ENCODE measurements at regions not wholly inside any gene's neighbourhood (a gene's known extent, or its start where the extent isn't known, plus 50 kb on each side); places are given as distances from the start of the nearest gene placed in this dataset.

GRCh38 chr12:127494961-127495915 lies 771.7 kb upstream of the TMEM132C start:
- Histone ChIP-seq H3K36me3 (ENCODE audit: control insufficient read depth in 4 of 4, insufficient read depth in 4 of 4, low read length in 4 of 4) (no peaks in the 10 kb centered on the region), H3K4me1 (ENCODE audit: control insufficient read depth in 5 of 5, insufficient read depth in 5 of 5, low read length in 5 of 5) (no peaks in the 10 kb centered on the region), H3K9me3 (ENCODE audit: control insufficient read depth in 4 of 4, insufficient read depth in 3 of 4, low read length in 3 of 4) (no peaks in the 10 kb centered on the region), H3K27me3 (ENCODE audit: control insufficient read depth in 3 of 3, insufficient read depth in 3 of 3, low read length in 2 of 3) (no peaks in the 10 kb centered on the region), H3K27ac (ENCODE audit: low read depth in 1 of 2, low read length in 1 of 2) (no peak overlapping the region), H3K9ac (ENCODE audit: insufficient read depth in 1 of 2, low read length in 2 of 2) (no peak overlapping the region), H3K4me3 (no peak overlapping the region)
- TF ChIP-seq CTCF (IDR thresholded peaks at IDR 0.05; ENCODE audit: control extremely low read depth, extremely low read depth) = no peak
- ATAC-seq (ENCODE audit: insufficient read depth, low FRiP score) (no peak), DNase-seq (no peak)
- 85 to 91% methylated on average over 17 of the region's 17 CpGs for WGBS, 2 donors

- ATAC-seq (ENCODE audit: insufficient read depth, low FRiP score) (no peak), DNase-seq (no peak)
- no peak overlapping the region for H3K4me3 ChIP-seq
- H3K4me1 ChIP-seq (ENCODE audit: control insufficient read depth in 5 of 5, insufficient read depth in 5 of 5, low read length in 5 of 5) = no peaks in the 10 kb centered on the region
- no peaks in the 10 kb centered on the region for H3K36me3 ChIP-seq (ENCODE audit: control insufficient read depth in 4 of 4, insufficient read depth in 4 of 4, low read length in 4 of 4)
- H3K9ac ChIP-seq (ENCODE audit: insufficient read depth in 1 of 2, low read length in 2 of 2) = no peak overlapping the region
- no peak for TF ChIP-seq CTCF (IDR thresholded peaks at IDR 0.05; ENCODE audit: control extremely low read depth, extremely low read depth)
- no peaks in the 10 kb centered on the region for H3K9me3 ChIP-seq (ENCODE audit: control insufficient read depth in 4 of 4, insufficient read depth in 3 of 4, low read length in 3 of 4)
- no peak overlapping the region for H3K27ac ChIP-seq (ENCODE audit: low read depth in 1 of 2, low read length in 1 of 2)
- 55 to 56% methylated on average over 6 of the region's 6 CpGs for WGBS, 2 donors
- H3K27me3 ChIP-seq (ENCODE audit: control insufficient read depth in 3 of 3, insufficient read depth in 3 of 3, low read length in 2 of 3) = no peaks in the 10 kb centered on the region
Observed at GRCh38 chr12:127496255-127496654, 770.7 kb upstream of the TMEM132C start.

- peaks cover 0 to 4% (median 0%) of the 10 kb centered on the region in 4 donors for H3K9me3 ChIP-seq (ENCODE audit: control insufficient read depth in 4 of 4, insufficient read depth in 3 of 4, low read length in 3 of 4)
- H3K4me1 ChIP-seq (ENCODE audit: control insufficient read depth in 5 of 5, insufficient read depth in 5 of 5, low read length in 5 of 5) = no peaks in the 10 kb centered on the region
- DNase-seq = no peak
- no peak overlapping the region for H3K9ac ChIP-seq (ENCODE audit: insufficient read depth in 1 of 2, low read length in 2 of 2)
- no peak for ATAC-seq (ENCODE audit: insufficient read depth, low FRiP score)
- no peak overlapping the region for H3K27ac ChIP-seq (ENCODE audit: low read depth in 1 of 2, low read length in 1 of 2)
- WGBS, 2 donors = 75 to 76% methylated on average over 7 of the region's 7 CpGs
- no peaks in the 10 kb centered on the region for H3K36me3 ChIP-seq (ENCODE audit: control insufficient read depth in 4 of 4, insufficient read depth in 4 of 4, low read length in 4 of 4)
- no peak for TF ChIP-seq CTCF (IDR thresholded peaks at IDR 0.05; ENCODE audit: control extremely low read depth, extremely low read depth)
- H3K4me3 ChIP-seq = no peak overlapping the region
- no peaks in the 10 kb centered on the region for H3K27me3 ChIP-seq (ENCODE audit: control insufficient read depth in 3 of 3, insufficient read depth in 3 of 3, low read length in 2 of 3)
Observed at GRCh38 chr12:127500512-127501035, 766.4 kb upstream of the TMEM132C start.
